Esophagus squamous epithelium (tissue), 5 donors: ENCODE measurements at regions not wholly inside any gene's neighbourhood (a gene's known extent, or its start where the extent isn't known, plus 50 kb on each side); places are given as distances from the start of the nearest gene placed in this dataset.

Experiments used
- DNase-seq: peaks from one replicate; lab custom pipeline; 2025; lab: John Stamatoyannopoulos, UW
- H3K27ac ChIP-seq, 4 donors: fragments of 200-600 bp; sonication (generic); one replicate each; pipeline ENCODE4 v1.5.1; 2016 to 2019; ENCODE audit warnings: mild to moderate bottlenecking in 1 of 4
- H3K27me3 ChIP-seq, 4 donors: fragments of 200-600 bp; sonication (generic); 1 replicate in 3 of 4; 2 replicates in 1 of 4; pipeline versions ENCODE4 v1.5.1 to v1.6.0; 2017 to 2021; ENCODE audit warnings: antibody characterized with exemption in 1 of 4
- H3K36me3 ChIP-seq, 3 donors: fragments of 200-600 bp; sonication (generic); one replicate each; pipeline ENCODE4 v1.5.1; 2016 to 2019
- H3K4me1 ChIP-seq, 3 donors: fragments of 200-600 bp; sonication (generic); one replicate each; pipeline ENCODE4 v1.5.1; 2017 to 2019
- H3K4me3 ChIP-seq, 4 donors: fragments of 200-600 bp; sonication (generic); 1 replicate in 3 of 4; 2 replicates in 1 of 4; pipeline ENCODE4 v1.5.1; 2016 to 2019; ENCODE audit warnings: mild to moderate bottlenecking in 2 of 4, moderate library complexity in 1 of 4
- H3K9me3 ChIP-seq, 3 donors: fragments of 200-600 bp; sonication (generic); one replicate each; pipeline ENCODE4 v1.5.1; 2016 to 2019
- POLR2A ChIP-seq, 4 donors: fragments of 450-650 bp; IDR thresholded peaks; one replicate each; pipeline ENCODE4 v1.6.1; 2017; ENCODE audit warnings: antibody characterized with exemption in 4 of 4, mild to moderate bottlenecking in 4 of 4, moderate library complexity in 3 of 4
- WGBS, 2 donors: methylation state at CpG; one replicate each; pipeline ENCODE4 v1.1.5; 2018; 5-methylcytosine and 5-hydroxymethylcytosine counted together
- intact Hi-C: fragments of 100-400 bp; cut with DNase I; formaldehyde crosslinking; loops from one replicate; pipeline ENCODE4 v1.15.0; 2022
- TF ChIP-seq, protein P1 (sequence below), 6 experiments: fragments of 450-650 bp in 4 of 6; fragments of 200-600 bp in 2 of 6; sonication (generic) in 2 of 6; IDR thresholded peaks; one replicate each; pipeline ENCODE4 v1.5.1; 2016 to 2019; ENCODE audit warnings: antibody characterized with exemption in 6 of 6, mild to moderate bottlenecking in 4 of 6, moderate library complexity in 4 of 6
- donor health status: DM: yes; HTN: yes; CAD: no.

DNA sequence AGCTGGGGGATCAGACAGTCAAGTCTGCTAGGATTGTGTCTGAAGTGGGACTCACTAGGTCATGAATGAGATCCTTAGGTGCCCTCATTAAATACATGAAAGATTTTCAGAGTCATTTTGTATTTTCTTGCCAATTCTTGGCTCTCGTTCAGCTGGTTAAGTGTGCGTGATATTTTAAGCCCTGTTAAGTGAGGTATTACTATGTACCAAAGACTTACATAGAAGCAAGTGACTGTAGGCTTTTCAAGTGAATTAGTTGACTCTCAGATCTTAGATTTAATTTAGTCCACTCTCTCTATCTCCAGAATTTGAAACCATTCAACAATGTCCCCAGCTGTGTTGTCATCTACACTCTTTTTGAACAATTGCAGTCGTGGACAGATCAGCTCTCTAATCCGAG lies 219.4 kb downstream of the FOXL1 start:
- no peak overlapping the region for H3K27ac ChIP-seq
- DNase-seq, result no peak
- H3K4me3 ChIP-seq, result no peak overlapping the region
- WGBS, 2 donors, result 40 to 55% methylated on average over 4 of the region's 4 CpGs
- no peaks in the 10 kb centered on the region for H3K9me3 ChIP-seq
- H3K27me3 ChIP-seq, result peaks cover 0 to 80% (median 0%) of the 10 kb centered on the region in 4 donors
- no peaks in the 10 kb centered on the region for H3K36me3 ChIP-seq
- H3K4me1 ChIP-seq, result no peaks in the 10 kb centered on the region
- no peak for TF ChIP-seq POLR2A (IDR thresholded peaks at IDR 0.05)
- TF ChIP-seq, protein P1, sequence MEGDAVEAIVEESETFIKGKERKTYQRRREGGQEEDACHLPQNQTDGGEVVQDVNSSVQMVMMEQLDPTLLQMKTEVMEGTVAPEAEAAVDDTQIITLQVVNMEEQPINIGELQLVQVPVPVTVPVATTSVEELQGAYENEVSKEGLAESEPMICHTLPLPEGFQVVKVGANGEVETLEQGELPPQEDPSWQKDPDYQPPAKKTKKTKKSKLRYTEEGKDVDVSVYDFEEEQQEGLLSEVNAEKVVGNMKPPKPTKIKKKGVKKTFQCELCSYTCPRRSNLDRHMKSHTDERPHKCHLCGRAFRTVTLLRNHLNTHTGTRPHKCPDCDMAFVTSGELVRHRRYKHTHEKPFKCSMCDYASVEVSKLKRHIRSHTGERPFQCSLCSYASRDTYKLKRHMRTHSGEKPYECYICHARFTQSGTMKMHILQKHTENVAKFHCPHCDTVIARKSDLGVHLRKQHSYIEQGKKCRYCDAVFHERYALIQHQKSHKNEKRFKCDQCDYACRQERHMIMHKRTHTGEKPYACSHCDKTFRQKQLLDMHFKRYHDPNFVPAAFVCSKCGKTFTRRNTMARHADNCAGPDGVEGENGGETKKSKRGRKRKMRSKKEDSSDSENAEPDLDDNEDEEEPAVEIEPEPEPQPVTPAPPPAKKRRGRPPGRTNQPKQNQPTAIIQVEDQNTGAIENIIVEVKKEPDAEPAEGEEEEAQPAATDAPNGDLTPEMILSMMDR (IDR thresholded peaks at IDR 0.05), result no peak
- intact Hi-C loops, result no loop called here

DNA sequence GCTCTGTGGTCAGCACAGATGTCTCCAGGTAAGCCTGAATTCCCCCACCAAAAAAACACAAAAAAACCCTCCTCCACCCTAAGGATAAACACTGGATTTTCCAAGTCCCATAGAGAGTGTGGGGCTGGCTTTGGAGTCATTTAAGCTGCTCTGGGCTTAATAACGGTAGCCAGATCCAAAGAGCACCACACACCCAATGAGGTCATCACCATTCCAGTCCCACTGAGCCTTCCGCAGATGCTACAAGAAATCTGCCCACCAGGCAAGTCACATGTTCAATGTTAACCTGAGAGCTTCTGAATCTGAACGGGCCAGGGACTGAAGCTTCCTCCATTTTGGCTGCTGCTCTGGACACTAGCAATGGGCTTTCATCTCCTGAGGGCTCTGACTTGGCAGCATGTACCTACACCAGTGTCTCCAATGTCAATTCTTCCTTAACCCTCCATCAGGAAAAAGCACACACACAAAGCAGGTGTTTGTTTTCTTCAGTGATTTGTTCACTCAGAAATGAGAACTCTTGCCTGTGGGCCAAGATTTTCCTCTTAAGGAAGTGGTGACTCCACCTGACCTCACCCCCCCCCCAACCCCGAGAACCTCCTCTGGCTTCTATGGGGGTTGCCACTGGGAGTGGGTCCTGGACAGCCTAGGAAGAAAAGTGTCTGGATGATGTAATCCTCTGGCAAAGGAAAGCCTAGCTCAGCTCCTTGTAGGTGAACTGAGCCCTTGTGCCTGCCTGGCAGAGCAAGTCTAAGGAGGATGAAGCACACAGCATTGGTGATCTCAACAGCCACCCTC lies 220.1 kb downstream of the FOXL1 start:
- Histone ChIP-seq H3K36me3 (no peaks in the 10 kb centered on the region), H3K27ac (no peak overlapping the region), H3K27me3 (peaks cover 0 to 81% (median 0%) of the 10 kb centered on the region in 4 donors), H3K4me3 (no peak overlapping the region), H3K9me3 (no peaks in the 10 kb centered on the region), H3K4me1 (no peaks in the 10 kb centered on the region)
- TF ChIP-seq POLR2A (IDR thresholded peaks at IDR 0.05), result no peak
- TF ChIP-seq, protein P1 (IDR thresholded peaks at IDR 0.05), result no peak
- intact Hi-C loops, result no loop called here
- no peak for DNase-seq
- 37 to 51% methylated on average over 4 of the region's 4 CpGs for WGBS, 2 donors

GRCh38 chr16:86799367-86799766 lies 221.0 kb downstream of the FOXL1 start:
- no peaks in the 10 kb centered on the region for H3K4me1 ChIP-seq
- no peaks in the 10 kb centered on the region for H3K9me3 ChIP-seq
- TF ChIP-seq, protein P1 (IDR thresholded peaks at IDR 0.05), result no peak
- no peak for TF ChIP-seq POLR2A (IDR thresholded peaks at IDR 0.05)
- H3K36me3 ChIP-seq, result no peaks in the 10 kb centered on the region
- intact Hi-C loops, result no loop called here
- 77 to 85% methylated on average over 4 of the region's 4 CpGs for WGBS, 2 donors
- H3K27ac ChIP-seq, result no peak overlapping the region
- H3K4me3 ChIP-seq, result no peak overlapping the region
- peaks cover 0 to 81% (median 0%) of the 10 kb centered on the region in 4 donors for H3K27me3 ChIP-seq
- DNase-seq, result no peak

GRCh38 chr16:86800894-86801293 lies 222.5 kb downstream of the FOXL1 start:
- Histone ChIP-seq H3K4me1 (no peaks in the 10 kb centered on the region), H3K9me3 (no peaks in the 10 kb centered on the region), H3K4me3 (no peak overlapping the region), H3K36me3 (no peaks in the 10 kb centered on the region), H3K27me3 (peaks cover 0 to 87% (median 0%) of the 10 kb centered on the region in 4 donors), H3K27ac (no peak overlapping the region)
- no peak for DNase-seq
- TF ChIP-seq, protein P1 (IDR thresholded peaks at IDR 0.05), result no peak
- TF ChIP-seq POLR2A (IDR thresholded peaks at IDR 0.05), result no peak
- intact Hi-C loops, result no loop called here
- 20 to 24% methylated on average over 4 of the region's 4 CpGs for WGBS, 2 donors

DNA sequence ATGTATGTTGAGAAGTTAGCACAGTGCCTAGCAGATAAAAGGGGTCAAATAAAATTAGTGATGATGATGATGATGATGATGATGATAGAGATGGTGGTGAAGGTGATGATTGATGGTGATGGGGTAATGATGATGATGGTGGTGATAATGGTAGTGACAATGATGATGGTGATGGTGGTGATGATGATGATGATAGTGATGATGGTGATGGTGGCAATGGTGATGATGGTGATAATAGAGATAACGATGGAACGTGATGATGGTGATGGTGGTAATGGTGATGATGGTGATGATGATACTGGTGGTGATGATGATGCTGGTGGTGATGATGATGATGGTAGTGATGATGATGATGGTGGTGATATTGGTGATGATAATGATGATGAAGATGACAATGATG lies 223.7 kb downstream of the FOXL1 start:
- Histone ChIP-seq H3K4me3 (no peak overlapping the region), H3K4me1 (no peaks in the 10 kb centered on the region), H3K27me3 (peaks cover 0 to 96% (median 0%) of the 10 kb centered on the region in 4 donors), H3K36me3 (no peaks in the 10 kb centered on the region), H3K27ac (no peak overlapping the region), H3K9me3 (no peaks in the 10 kb centered on the region)
- WGBS, 2 donors, result 75 to 94% methylated on average over 2 of the region's 2 CpGs
- intact Hi-C loops, result no loop called here
- TF ChIP-seq POLR2A (IDR thresholded peaks at IDR 0.05), result no peak
- TF ChIP-seq, protein P1 (IDR thresholded peaks at IDR 0.05), result no peak
- DNase-seq, result no peak
